Endothelial cell of umbilical vein (primary cell): ENCODE measurements at regions not wholly inside any gene's neighbourhood (a gene's known extent, or its start where the extent isn't known, plus 50 kb on each side); places are given as distances from the start of the nearest gene placed in this dataset.

Source experiments
- BruUV-seq: library from RNA; stranded (reverse); fragments of 400-500 nt; replicated peaks from 2 replicates; lab custom pipeline; 2021; lab: Mats Ljungman, UMichigan
- CTCF ChIA-PET: fragments of 300-600, 350-600 bp; sonication (Branson Sonifier 250); formaldehyde crosslinking; loops from one replicate; lab custom pipeline; 2021; ENCODE audit warnings: antibody characterized with exemption, inconsistent platforms; lab: Charles Lee
- POLR2A ChIA-PET: fragments of 300-600, 350-600 bp; sonication (Branson Sonifier 250); formaldehyde crosslinking; loops from one replicate; lab custom pipeline; 2021; ENCODE audit warnings: antibody characterized with exemption, inconsistent platforms; lab: Charles Lee
- DNase-seq: peaks from one replicate; pipeline ENCODE4 v3.0.0-alpha.2; 2011; ENCODE audit warnings: low read depth, low spot score
- FAIRE-seq: peaks from 2 replicates; lab custom pipeline; 2011; peaks lifted over from hg19 to GRCh38; lab: Jason Lieb, UNC
- H2AFZ ChIP-seq: 2 replicates; pipeline ENCODE4 v1.6.0; 2012; ENCODE audit warnings: low read depth, low read length, control low read depth, inconsistent platforms
- H3K27ac ChIP-seq: 2 replicates; pipeline ENCODE4 v1.5.1; 2011; ENCODE audit warnings: low read depth, mild to moderate bottlenecking, control low read depth, low read length, moderate library complexity; ENCODE audit not compliant: insufficient read depth
- H3K27me3 ChIP-seq, 2 experiments: 2 replicates each; pipeline versions ENCODE4 v1.6.0 to v1.6.1; 2011; ENCODE audit warnings: low read length in 2 of 2, mixed read lengths in 1 of 2; ENCODE audit not compliant: control insufficient read depth in 2 of 2, insufficient read depth in 2 of 2
- H3K36me3 ChIP-seq, 2 experiments: 2 replicates in 1 of 2; 3 replicates in 1 of 2; pipeline ENCODE4 v1.5.1; 2011; ENCODE audit warnings: low read length in 2 of 2, mild to moderate bottlenecking in 1 of 2, moderate library complexity in 1 of 2; ENCODE audit not compliant: control insufficient read depth in 2 of 2, insufficient read depth in 2 of 2; ENCODE audit errors: extremely low read depth in 1 of 2
- H3K4me1 ChIP-seq: 3 replicates; pipeline ENCODE4 v1.5.1; 2011; ENCODE audit warnings: mild to moderate bottlenecking, low read length; ENCODE audit not compliant: control insufficient read depth, insufficient read depth; ENCODE audit errors: extremely low read depth
- H3K4me2 ChIP-seq: 2 replicates; pipeline ENCODE4 v1.6.1; 2011; ENCODE audit warnings: low read length, control low read depth, mixed read lengths; ENCODE audit not compliant: insufficient read depth
- H3K4me3 ChIP-seq, 3 experiments: fragments of 200-600 bp in 1 of 3; sonication (generic), shearing (Covaris generic) in 1 of 3; replicated peaks in 1 of 3; 2 replicates each; pipeline ENCODE4 v1.5.1; 2011 to 2016; ENCODE audit warnings: control low read depth in 3 of 3, low read length in 3 of 3, mild to moderate bottlenecking in 2 of 3, inconsistent platforms in 1 of 3, low read depth in 1 of 3, moderate library complexity in 1 of 3; ENCODE audit not compliant: insufficient read depth in 1 of 3
- H3K79me2 ChIP-seq: 2 replicates; pipeline ENCODE4 v1.6.0; 2012; ENCODE audit warnings: low read length, inconsistent platforms; ENCODE audit not compliant: control insufficient read depth, insufficient read depth
- H3K9ac ChIP-seq: replicated peaks from 2 replicates; pipeline ENCODE3; 2011; ENCODE audit warnings: low read length, control low read depth; ENCODE audit not compliant: insufficient read depth; ENCODE audit errors: extremely low read depth
- H3K9me1 ChIP-seq: replicated peaks from 3 replicates; pipeline ENCODE4 v1.6.0; 2011; ENCODE audit warnings: mild to moderate bottlenecking, low read length; ENCODE audit not compliant: control insufficient read depth, insufficient read depth; ENCODE audit errors: extremely low read depth
- H3K9me3 ChIP-seq: replicated peaks from 2 replicates; pipeline ENCODE4 v1.5.1; 2012; ENCODE audit warnings: low read length, inconsistent platforms; ENCODE audit not compliant: control insufficient read depth, insufficient read depth
- H4K20me1 ChIP-seq: replicated peaks from 2 replicates; pipeline ENCODE3; 2011; ENCODE audit warnings: mild to moderate bottlenecking, low read length; ENCODE audit not compliant: control insufficient read depth, insufficient read depth; ENCODE audit errors: extremely low read depth
- FOS ChIP-seq: IDR thresholded peaks from 2 replicates; pipeline ENCODE4 v1.6.1; 2011; ENCODE audit warnings: mild to moderate bottlenecking, low read length, moderate library complexity, borderline replicate concordance; ENCODE audit not compliant: insufficient read depth
- MYC ChIP-seq: IDR thresholded peaks from one replicate; pipeline ENCODE4 v1.6.1; 2011; ENCODE audit warnings: mild to moderate bottlenecking, low read depth, low read length
- POLR2AphosphoS5 ChIP-seq: IDR thresholded peaks from 2 replicates; pipeline ENCODE4 v1.6.1; 2012; ENCODE audit warnings: low read depth, mild to moderate bottlenecking, control low read depth, low read length, moderate library complexity; ENCODE audit not compliant: insufficient read depth
- dilution Hi-C: fragments of 300-500 bp; cut with MboI; formaldehyde crosslinking; loops from one replicate; pipeline ENCODE4 v1.15.0; 2019; ENCODE audit warnings: low sequenced_read_pairs; ENCODE audit not compliant: extremely low pct_ligation_motif_present
- intact Hi-C: fragments of 100-400 bp; cut with micrococcal nuclease; formaldehyde crosslinking; loops from one replicate; pipeline ENCODE4 v1.10.0; 2022
- TF ChIP-seq, protein P1 (sequence below): IDR thresholded peaks from 2 replicates; pipeline ENCODE4 v1.6.1; 2011; ENCODE audit not compliant: insufficient read depth, insufficient read length
- TF ChIP-seq, protein P2 (sequence below), 2 donors: IDR thresholded peaks; 1 replicate in 1 of 2; 2 replicates in 1 of 2; pipeline ENCODE4 v1.5.1; 2011; ENCODE audit warnings: low read length in 2 of 2, mild to moderate bottlenecking in 2 of 2, moderate library complexity in 2 of 2, control low read depth in 1 of 2, inconsistent platforms in 1 of 2, low read depth in 1 of 2; ENCODE audit not compliant: insufficient read depth in 1 of 2; ENCODE audit errors: extremely low read depth in 1 of 2

DNA sequence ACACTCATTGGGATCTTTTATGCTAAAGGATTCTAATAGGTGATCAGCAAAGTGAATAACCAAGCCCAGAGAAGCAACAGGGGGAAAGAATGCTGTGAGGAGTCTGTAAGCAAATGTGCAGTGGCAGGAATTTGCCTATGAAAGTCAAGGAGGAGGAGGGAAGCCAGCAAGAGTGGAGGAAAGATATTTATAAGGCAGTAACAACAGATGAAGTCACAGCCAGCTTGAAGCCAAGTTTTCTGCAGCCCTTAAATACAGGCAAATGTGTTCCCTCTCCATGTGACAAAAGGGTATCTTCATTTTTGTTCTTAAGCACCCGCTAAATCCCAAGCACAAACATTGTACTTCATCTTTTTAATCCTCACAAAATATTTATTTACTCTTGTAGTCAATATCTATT, 275.0 kb upstream of the CLNK start:
- intact Hi-C loops: no loop called here
- Histone ChIP-seq H3K9me1 (no peaks in the 10 kb centered on the region), H3K9ac (no peak overlapping the region), H3K79me2 (no peaks in the 10 kb centered on the region), H2AFZ (no peak overlapping the region), H4K20me1 (no peaks in the 10 kb centered on the region), H3K4me2 (no peak overlapping the region), H3K9me3 (no peaks in the 10 kb centered on the region), H3K27ac (no peak overlapping the region), H3K4me1 (no peaks in the 10 kb centered on the region), H3K36me3 (no peaks in the 10 kb centered on the region), H3K27me3 (no peaks in the 10 kb centered on the region), H3K4me3 (no peak overlapping the region)
- POLR2A ChIA-PET: no interaction called here
- no TSS peak for BruUV-seq
- dilution Hi-C loops: no loop called here
- TF ChIP-seq POLR2AphosphoS5 (no peak), FOS (no peak)
- TF ChIP-seq, protein P1, sequence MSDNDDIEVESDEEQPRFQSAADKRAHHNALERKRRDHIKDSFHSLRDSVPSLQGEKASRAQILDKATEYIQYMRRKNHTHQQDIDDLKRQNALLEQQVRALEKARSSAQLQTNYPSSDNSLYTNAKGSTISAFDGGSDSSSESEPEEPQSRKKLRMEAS: no peak
- CTCF ChIA-PET: no interaction called here
- DNase-seq: no peak
- FAIRE-seq: no peak

DNA sequence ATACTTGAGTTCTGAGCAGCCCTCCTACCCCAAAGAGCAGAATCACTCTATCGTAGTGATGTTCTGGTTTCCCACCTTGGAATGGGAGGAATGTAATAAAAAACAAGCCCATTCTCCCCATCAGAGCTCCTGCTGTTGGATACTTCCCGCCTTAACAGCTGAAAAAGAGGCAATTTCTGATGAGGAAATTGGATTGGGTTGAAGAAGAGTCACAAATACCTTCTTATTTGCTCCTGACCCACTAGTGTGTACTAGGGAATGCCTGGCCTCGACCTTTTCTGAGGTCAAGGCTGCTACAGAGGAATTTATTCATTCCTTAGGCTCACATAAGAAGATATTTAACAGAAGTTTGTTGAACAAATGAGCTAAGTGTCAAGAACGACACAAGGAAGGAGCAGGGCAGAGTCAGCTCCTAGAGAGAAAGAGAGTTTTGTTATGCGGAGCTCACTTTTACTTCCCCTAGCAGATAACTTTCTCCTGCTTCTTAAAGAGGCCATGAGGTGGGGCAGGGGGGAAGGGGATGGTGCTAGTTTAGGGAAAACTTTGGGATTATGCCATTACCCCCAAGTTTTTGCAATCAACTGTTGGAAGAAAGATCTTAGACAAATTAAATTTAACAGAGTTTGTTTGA, 273.8 kb upstream of the CLNK start:
- TF ChIP-seq MYC: no peak
- TF ChIP-seq, protein P2, sequence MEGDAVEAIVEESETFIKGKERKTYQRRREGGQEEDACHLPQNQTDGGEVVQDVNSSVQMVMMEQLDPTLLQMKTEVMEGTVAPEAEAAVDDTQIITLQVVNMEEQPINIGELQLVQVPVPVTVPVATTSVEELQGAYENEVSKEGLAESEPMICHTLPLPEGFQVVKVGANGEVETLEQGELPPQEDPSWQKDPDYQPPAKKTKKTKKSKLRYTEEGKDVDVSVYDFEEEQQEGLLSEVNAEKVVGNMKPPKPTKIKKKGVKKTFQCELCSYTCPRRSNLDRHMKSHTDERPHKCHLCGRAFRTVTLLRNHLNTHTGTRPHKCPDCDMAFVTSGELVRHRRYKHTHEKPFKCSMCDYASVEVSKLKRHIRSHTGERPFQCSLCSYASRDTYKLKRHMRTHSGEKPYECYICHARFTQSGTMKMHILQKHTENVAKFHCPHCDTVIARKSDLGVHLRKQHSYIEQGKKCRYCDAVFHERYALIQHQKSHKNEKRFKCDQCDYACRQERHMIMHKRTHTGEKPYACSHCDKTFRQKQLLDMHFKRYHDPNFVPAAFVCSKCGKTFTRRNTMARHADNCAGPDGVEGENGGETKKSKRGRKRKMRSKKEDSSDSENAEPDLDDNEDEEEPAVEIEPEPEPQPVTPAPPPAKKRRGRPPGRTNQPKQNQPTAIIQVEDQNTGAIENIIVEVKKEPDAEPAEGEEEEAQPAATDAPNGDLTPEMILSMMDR (IDR thresholded peaks at IDR 0.05; ENCODE audit: extremely low read depth in 1 of 2, insufficient read depth in 1 of 2, low read depth in 1 of 2, low read length in 2 of 2): no peak
- H3K4me3 ChIP-seq: no peak overlapping the region
- no TSS peak for BruUV-seq
- CTCF ChIA-PET: no interaction called here
- H3K9me3 ChIP-seq: no peaks in the 10 kb centered on the region
- POLR2A ChIA-PET: no interaction called here
- no peak overlapping the region for H2AFZ ChIP-seq
- no peaks in the 10 kb centered on the region for H3K79me2 ChIP-seq
- H3K9me1 ChIP-seq: no peaks in the 10 kb centered on the region
- H4K20me1 ChIP-seq: no peaks in the 10 kb centered on the region
- DNase-seq: no peak
- no peak overlapping the region for H3K4me2 ChIP-seq
- no peak overlapping the region for H3K9ac ChIP-seq
- dilution Hi-C loops: no loop called here
- intact Hi-C loops: no loop called here
- H3K27ac ChIP-seq: no peak overlapping the region
- no peaks in the 10 kb centered on the region for H3K36me3 ChIP-seq
- H3K27me3 ChIP-seq: no peaks in the 10 kb centered on the region
- no peak for FAIRE-seq
- no peaks in the 10 kb centered on the region for H3K4me1 ChIP-seq
